ENCODE measurements at regions not wholly inside any gene's neighbourhood (a gene's known extent, or its start where the extent isn't known, plus 50 kb on each side); places are given as distances from the start of the nearest gene placed in this dataset.

DNA sequence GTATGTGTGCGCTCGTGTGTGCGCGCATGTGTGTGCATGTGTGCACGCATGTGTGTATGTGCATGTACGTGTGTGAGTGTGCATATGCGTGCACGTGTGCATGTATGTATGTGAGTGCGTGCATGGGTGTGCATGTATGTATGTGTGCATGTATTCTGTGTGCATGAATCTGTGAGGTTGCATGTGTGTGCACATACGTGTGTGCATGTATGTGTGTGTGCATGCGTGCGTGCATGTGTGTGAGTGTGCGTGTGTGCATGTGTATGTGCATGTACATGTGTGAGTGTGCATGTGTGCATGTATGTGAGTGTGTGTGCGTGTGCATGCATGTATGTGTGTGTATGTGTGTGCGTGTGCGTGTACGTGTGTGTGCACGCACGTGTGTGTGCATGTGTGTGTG lies 241.5 kb downstream of the SHOX start:
- no peak overlapping the region for H3K27ac ChIP-seq (ENCODE audit: low read length)

DNA sequence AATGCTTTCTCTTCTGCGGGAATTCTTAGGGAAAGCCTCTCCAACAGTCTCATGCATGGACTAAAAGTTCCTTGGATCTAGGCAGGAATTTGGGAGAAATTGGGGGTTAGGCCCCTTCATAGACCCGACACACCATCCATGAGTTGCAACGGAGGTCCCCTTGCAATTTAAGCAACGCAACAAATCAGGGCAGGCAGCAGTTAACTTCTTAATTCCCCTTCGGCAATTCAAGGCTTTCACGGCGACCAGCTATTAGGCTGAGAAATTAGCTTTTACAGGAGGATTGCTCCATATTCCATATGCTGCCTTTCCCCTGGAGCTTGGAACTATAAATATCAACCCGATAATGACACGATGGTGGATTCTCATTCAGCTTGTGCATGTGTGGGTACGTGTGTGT lies 241.0 kb downstream of the SHOX start:
- Histone ChIP-seq H3K9me3 (ENCODE audit: insufficient read depth, low read depth, low read length) (peaks cover 8% of the 10 kb centered on the region; the same call in 1 of the 2 replicates), H3K4me3 (ENCODE audit: low read length) (no peak overlapping the region), H3K27me3 (ENCODE audit: insufficient read depth, low read length) (no peaks in the 10 kb centered on the region), H3K4me1 (ENCODE audit: insufficient read depth, low read length) (no peaks in the 10 kb centered on the region), H3K27ac (ENCODE audit: low read length) (no peak overlapping the region), H3K9ac (ENCODE audit: low read depth, low read length) (no peak overlapping the region), H3K36me3 (ENCODE audit: insufficient read depth, low read depth, low read length) (no peaks in the 10 kb centered on the region)

More for the DNA sequence above, 241.5 kb downstream of the SHOX start:
- Histone ChIP-seq H3K9ac (ENCODE audit: low read depth, low read length) (no peak overlapping the region), H3K4me1 (ENCODE audit: insufficient read depth, low read length) (no peaks in the 10 kb centered on the region), H3K4me3 (ENCODE audit: low read length) (no peak overlapping the region), H3K36me3 (ENCODE audit: insufficient read depth, low read depth, low read length) (no peaks in the 10 kb centered on the region), H3K9me3 (ENCODE audit: insufficient read depth, low read depth, low read length) (peaks cover 8% of the 10 kb centered on the region; the same call in 1 of the 2 replicates), H3K27me3 (ENCODE audit: insufficient read depth, low read length) (no peaks in the 10 kb centered on the region)

DNA sequence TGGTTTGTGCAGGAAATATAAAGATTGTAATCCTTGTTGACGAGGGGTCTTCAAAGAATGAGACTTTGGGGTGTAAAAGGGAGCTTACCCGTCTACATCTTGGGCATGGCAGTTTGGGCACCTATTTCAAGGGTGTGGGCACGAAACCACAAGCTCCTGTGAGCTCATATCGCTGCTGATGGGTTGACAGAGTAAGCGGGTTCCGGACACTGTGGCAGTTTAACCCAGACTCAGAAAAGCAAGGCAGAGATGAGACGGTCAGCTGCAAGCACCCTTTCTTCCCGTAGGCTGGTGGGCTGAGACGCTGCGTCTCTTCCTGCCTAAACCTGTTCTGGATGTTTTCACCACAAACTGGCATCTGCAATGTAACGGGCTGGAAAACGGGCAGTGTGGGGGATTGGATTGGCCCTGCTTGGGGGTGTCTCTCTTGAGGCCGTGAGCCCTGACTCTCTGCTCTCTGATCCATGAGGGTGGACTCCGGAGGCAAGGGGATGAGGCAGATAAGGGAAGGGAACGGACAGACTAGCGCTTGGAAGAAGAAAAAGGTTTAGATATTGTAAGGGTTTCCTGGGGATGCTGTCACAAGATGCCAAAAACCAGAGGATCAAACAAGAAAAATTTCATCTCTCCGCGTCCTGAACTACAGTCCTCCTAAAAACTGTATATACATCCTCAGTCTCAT lies 237.5 kb downstream of the SHOX start:
- Histone ChIP-seq H3K4me1 (ENCODE audit: insufficient read depth, low read length) (no peaks in the 10 kb centered on the region), H3K27me3 (ENCODE audit: insufficient read depth, low read length) (no peaks in the 10 kb centered on the region), H3K4me3 (ENCODE audit: low read length) (no peak overlapping the region), H3K27ac (ENCODE audit: low read length) (no peak overlapping the region), H3K9me3 (ENCODE audit: insufficient read depth, low read depth, low read length) (peaks cover 17% of the 10 kb centered on the region; the same call in 1 of the 2 replicates), H3K9ac (ENCODE audit: low read depth, low read length) (no peak overlapping the region), H3K36me3 (ENCODE audit: insufficient read depth, low read depth, low read length) (no peaks in the 10 kb centered on the region)

DNA sequence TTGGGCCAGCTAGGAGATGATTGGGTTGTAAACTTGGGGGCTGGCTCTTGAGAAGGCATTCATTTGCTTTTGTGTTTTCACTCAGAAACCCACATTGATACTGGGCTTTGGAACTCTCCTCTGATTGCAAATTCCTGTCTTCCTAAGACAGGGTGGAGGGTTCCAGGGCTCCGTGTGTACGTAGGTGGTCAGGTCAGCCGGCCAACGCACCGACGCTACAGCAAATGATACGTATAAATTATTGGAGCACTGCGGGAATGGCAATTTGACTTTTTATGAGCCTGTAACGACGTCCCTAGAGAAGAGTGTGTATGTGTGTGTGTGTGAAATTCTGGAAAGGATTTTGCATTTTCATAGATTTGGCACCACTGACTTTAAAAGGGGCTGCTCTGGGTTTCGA lies 236.9 kb downstream of the SHOX start:
- H3K27me3 ChIP-seq (ENCODE audit: insufficient read depth, low read length), result no peaks in the 10 kb centered on the region
- no peaks in the 10 kb centered on the region for H3K4me1 ChIP-seq (ENCODE audit: insufficient read depth, low read length)
- H3K36me3 ChIP-seq (ENCODE audit: insufficient read depth, low read depth, low read length), result no peaks in the 10 kb centered on the region
- no peak overlapping the region for H3K27ac ChIP-seq (ENCODE audit: low read length)
- no peak overlapping the region for H3K4me3 ChIP-seq (ENCODE audit: low read length)
- no peak overlapping the region for H3K9ac ChIP-seq (ENCODE audit: low read depth, low read length)
- peaks cover 17% of the 10 kb centered on the region; the same call in 1 of the 2 replicates for H3K9me3 ChIP-seq (ENCODE audit: insufficient read depth, low read depth, low read length)

DNA sequence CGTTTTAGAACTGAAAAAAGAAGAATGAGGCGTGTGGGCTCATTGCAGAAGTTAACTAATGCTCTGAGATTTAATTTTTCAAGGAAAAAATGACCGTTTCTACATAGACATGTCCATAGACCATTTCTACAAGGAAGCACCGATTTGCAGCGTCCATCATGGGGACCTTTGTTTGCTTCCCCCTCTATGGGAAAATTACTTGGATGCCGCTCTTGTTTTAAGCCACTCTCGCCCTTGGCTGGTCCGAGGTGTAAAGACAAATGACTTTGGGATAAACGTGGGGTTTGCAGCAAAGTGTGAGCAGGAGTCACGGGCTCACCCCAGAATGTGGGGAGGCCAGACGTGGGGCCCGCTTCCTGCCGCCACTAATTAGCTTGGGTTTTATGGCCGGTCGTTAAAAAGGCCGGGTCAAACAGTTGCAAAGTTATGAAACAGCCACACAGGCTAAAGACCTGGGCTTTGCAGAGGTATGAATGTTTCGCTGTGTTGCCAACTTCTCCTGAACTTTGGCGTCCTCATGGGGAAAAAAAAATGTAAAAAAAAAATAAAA lies 235.9 kb downstream of the SHOX start:
- Histone ChIP-seq H3K4me3 (ENCODE audit: low read length) (no peak overlapping the region), H3K27me3 (ENCODE audit: insufficient read depth, low read length) (no peaks in the 10 kb centered on the region), H3K9me3 (ENCODE audit: insufficient read depth, low read depth, low read length) (peaks cover 8% of the 10 kb centered on the region; the same call in 1 of the 2 replicates), H3K36me3 (ENCODE audit: insufficient read depth, low read depth, low read length) (no peaks in the 10 kb centered on the region), H3K4me1 (ENCODE audit: insufficient read depth, low read length) (no peaks in the 10 kb centered on the region), H3K27ac (ENCODE audit: low read length) (no peak overlapping the region), H3K9ac (ENCODE audit: low read depth, low read length) (no peak overlapping the region)

DNA sequence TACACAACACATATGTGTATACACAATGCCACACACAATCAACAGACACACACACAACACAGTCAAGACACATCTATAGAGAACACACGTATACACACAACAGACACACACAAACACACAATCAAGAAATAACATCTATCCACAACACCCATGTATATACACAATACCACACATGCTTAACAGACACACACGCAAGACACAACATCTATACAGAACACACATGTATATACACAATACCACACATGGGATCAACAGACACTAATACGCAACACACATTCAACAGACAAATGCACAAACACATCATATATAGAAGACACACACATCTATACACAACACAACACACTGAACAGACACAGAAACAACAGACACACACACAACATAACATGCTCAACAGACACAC lies 234.8 kb downstream of the SHOX start:
- H3K27me3 ChIP-seq (ENCODE audit: insufficient read depth, low read length), result no peaks in the 10 kb centered on the region

DNA sequence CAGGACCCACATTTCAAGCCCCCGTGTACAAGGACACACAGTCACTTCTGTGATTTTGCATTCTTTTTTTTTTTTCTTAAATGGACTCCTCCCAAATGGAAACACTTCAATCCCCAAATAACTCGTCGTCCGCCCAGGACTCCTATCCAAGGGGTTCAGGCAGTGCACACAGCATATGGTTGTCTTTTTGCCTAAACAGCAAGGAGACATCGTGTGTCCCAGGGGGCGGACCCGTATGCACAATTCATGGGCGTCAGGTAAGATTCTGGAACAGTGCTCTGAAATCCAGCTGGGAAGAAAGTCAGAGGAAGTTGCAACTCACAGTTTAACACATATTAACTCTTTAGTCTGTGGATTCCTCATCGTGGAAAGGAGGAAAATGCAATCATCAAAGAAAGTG lies 231.3 kb downstream of the SHOX start:
- Histone ChIP-seq H3K36me3 (ENCODE audit: insufficient read depth, low read depth, low read length) (no peaks in the 10 kb centered on the region), H3K4me3 (ENCODE audit: low read length) (no peak overlapping the region), H3K4me1 (ENCODE audit: insufficient read depth, low read length) (no peaks in the 10 kb centered on the region), H3K9me3 (ENCODE audit: insufficient read depth, low read depth, low read length) (peaks cover 8% of the 10 kb centered on the region; the same call in 1 of the 2 replicates), H3K27me3 (ENCODE audit: insufficient read depth, low read length) (no peaks in the 10 kb centered on the region), H3K27ac (ENCODE audit: low read length) (no peak overlapping the region), H3K9ac (ENCODE audit: low read depth, low read length) (no peak overlapping the region)

More for the DNA sequence above, 234.8 kb downstream of the SHOX start:
- Histone ChIP-seq H3K9ac (ENCODE audit: low read depth, low read length) (no peak overlapping the region), H3K36me3 (ENCODE audit: insufficient read depth, low read depth, low read length) (no peaks in the 10 kb centered on the region), H3K4me3 (ENCODE audit: low read length) (no peak overlapping the region), H3K9me3 (ENCODE audit: insufficient read depth, low read depth, low read length) (peaks cover 8% of the 10 kb centered on the region; the same call in 1 of the 2 replicates), H3K27ac (ENCODE audit: low read length) (no peak overlapping the region), H3K4me1 (ENCODE audit: insufficient read depth, low read length) (no peaks in the 10 kb centered on the region)

DNA sequence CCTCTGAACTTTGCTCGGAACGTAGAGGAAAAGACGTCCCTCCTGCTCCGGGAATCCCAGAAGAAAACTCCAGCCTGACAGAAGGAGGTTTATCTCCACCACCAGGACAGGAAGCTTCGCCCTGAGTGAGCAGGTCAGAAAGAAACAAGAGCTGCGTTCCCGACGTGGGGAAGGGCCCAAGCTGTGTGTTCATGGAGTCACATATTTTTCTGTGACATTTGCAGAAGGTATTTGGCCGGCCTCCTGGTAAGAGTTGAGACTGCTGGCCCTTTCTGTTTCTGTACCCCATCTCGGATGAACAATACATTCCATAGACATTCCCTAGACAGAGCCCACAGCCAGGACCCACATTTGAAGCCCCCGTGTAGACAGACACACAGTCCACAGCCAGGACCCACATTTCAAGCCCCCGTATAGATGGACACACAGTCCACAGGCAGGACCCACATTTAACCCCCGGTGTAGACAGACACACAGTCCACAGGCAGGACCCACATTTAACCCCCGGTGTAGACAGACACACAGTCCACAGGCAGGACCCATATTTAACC lies 230.8 kb downstream of the SHOX start:
- H3K9me3 ChIP-seq (ENCODE audit: insufficient read depth, low read depth, low read length), result peaks cover 8% of the 10 kb centered on the region; the same call in 1 of the 2 replicates
- H3K36me3 ChIP-seq (ENCODE audit: insufficient read depth, low read depth, low read length), result no peaks in the 10 kb centered on the region
- H3K4me3 ChIP-seq (ENCODE audit: low read length), result no peak overlapping the region
- H3K9ac ChIP-seq (ENCODE audit: low read depth, low read length), result no peak overlapping the region
- no peaks in the 10 kb centered on the region for H3K27me3 ChIP-seq (ENCODE audit: insufficient read depth, low read length)
- no peak overlapping the region for H3K27ac ChIP-seq (ENCODE audit: low read length)
- no peaks in the 10 kb centered on the region for H3K4me1 ChIP-seq (ENCODE audit: insufficient read depth, low read length)

DNA sequence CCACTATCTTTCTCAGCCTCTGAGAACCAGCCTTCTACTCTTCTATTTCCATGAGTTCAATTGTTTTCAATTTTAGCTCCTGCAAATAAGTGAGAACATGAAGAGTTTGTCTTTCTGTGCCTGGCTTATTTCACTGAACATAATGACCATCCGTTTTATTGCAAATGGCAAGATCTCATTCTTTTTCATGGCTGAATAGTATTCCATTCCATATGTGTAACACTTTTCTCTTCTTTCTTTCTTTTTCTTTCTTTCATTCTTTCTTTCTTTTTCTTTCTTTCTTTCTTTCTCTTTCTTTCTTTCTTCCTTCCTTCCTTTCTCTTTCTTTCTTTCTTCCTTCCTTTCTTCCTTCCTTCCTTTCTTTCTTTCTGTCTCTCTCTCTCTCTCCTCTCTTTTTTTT lies 228.7 kb downstream of the SHOX start:
- H3K27me3 ChIP-seq (ENCODE audit: insufficient read depth, low read length), result no peaks in the 10 kb centered on the region
- H3K36me3 ChIP-seq (ENCODE audit: insufficient read depth, low read depth, low read length), result no peaks in the 10 kb centered on the region
- no peak overlapping the region for H3K4me3 ChIP-seq (ENCODE audit: low read length)
- H3K27ac ChIP-seq (ENCODE audit: low read length), result no peak overlapping the region
- H3K4me1 ChIP-seq (ENCODE audit: insufficient read depth, low read length), result no peaks in the 10 kb centered on the region
- no peaks in the 10 kb centered on the region; the same call in 1 of the 2 replicates for H3K9me3 ChIP-seq (ENCODE audit: insufficient read depth, low read depth, low read length)
- no peak overlapping the region for H3K9ac ChIP-seq (ENCODE audit: low read depth, low read length)

DNA sequence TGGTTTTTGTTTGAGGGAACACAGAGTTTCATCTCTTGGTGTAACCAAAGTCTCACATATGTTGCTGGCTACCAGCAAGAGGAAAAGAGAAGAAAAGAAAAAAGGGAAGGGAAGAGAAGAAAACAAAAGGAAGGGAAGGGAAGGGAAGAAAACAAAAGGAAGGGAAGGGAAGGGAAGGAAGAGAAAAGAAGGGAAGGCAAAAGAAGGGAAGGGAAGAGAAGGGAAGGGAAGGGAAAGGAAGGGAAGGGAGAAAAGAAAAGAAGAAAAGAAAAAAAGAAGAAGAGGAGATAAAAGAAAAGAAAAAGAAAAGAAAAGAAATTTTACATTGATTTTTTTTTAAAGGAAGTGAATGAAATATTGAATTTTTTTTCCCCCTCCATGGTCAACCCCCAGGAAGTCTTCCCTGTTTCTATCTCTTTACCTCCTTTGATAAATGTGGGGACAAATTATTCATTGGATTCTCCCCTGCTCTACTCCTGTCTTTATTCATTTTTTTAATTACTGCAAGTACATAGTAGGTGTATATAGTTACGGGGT lies 228.0 kb downstream of the SHOX start:
- Histone ChIP-seq H3K27ac (ENCODE audit: low read length) (no peak overlapping the region), H3K9me3 (ENCODE audit: insufficient read depth, low read depth, low read length) (no peaks in the 10 kb centered on the region; the same call in 1 of the 2 replicates), H3K9ac (ENCODE audit: low read depth, low read length) (no peak overlapping the region), H3K4me3 (ENCODE audit: low read length) (no peak overlapping the region), H3K4me1 (ENCODE audit: insufficient read depth, low read length) (no peaks in the 10 kb centered on the region), H3K27me3 (ENCODE audit: insufficient read depth, low read length) (no peaks in the 10 kb centered on the region), H3K36me3 (ENCODE audit: insufficient read depth, low read depth, low read length) (no peaks in the 10 kb centered on the region)

DNA sequence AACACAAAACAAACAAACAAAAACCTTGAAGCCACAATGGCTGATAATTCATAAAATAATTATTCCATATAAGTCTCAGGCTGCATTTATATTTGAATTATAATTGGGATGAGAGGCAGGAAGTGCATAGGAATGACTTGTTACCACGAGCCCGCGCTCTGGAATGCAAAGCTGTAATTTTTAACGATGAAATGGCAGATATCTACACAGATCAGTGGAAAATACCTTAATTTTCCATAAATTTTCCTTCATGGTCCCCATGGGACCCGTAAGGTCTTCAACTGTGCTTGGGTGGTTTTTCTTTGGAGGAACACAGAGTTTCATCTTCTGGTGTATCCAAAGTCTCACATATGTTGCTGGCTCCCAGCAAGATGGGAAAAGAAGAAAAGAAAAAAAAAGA lies 226.8 kb downstream of the SHOX start:
- Histone ChIP-seq H3K9me3 (ENCODE audit: insufficient read depth, low read depth, low read length) (no peaks in the 10 kb centered on the region; the same call in 1 of the 2 replicates), H3K36me3 (ENCODE audit: insufficient read depth, low read depth, low read length) (no peaks in the 10 kb centered on the region), H3K4me3 (ENCODE audit: low read length) (no peak overlapping the region), H3K27me3 (ENCODE audit: insufficient read depth, low read length) (no peaks in the 10 kb centered on the region), H3K27ac (ENCODE audit: low read length) (no peak overlapping the region), H3K4me1 (ENCODE audit: insufficient read depth, low read length) (no peaks in the 10 kb centered on the region), H3K9ac (ENCODE audit: low read depth, low read length) (no peak overlapping the region)

Measured in iPS-20b (cell line).